Fibroblast of lung (primary cell): ENCODE measurements at regions not wholly inside any gene's neighbourhood (a gene's known extent, or its start where the extent isn't known, plus 50 kb on each side); places are given as distances from the start of the nearest gene placed in this dataset.

ENCODE experiments used
- DNase-seq, 2 donors: peaks; one replicate each; pipeline versions ENCODE4 v3.0.0 to v3.0.0-alpha.2; 2010; ENCODE audit warnings: low read depth in 2 of 2
- H2AFZ ChIP-seq: 2 replicates; pipeline ENCODE4 v1.5.1; 2012; ENCODE audit warnings: low read length, control low read depth, inconsistent platforms
- H3K27ac ChIP-seq: 2 replicates; pipeline ENCODE4 v1.5.1; 2011; ENCODE audit warnings: low read length, control low read depth; ENCODE audit not compliant: insufficient read depth
- H3K27me3 ChIP-seq: 2 replicates; pipeline ENCODE4 v1.5.1; 2011; ENCODE audit warnings: mild to moderate bottlenecking, low read length; ENCODE audit not compliant: control insufficient read depth, insufficient read depth
- H3K36me3 ChIP-seq: 2 replicates; pipeline ENCODE4 v1.5.1; 2011; ENCODE audit warnings: low read length; ENCODE audit not compliant: control insufficient read depth, insufficient read depth
- H3K4me1 ChIP-seq: 2 replicates; pipeline ENCODE4 v1.5.1; 2011; ENCODE audit warnings: low read length; ENCODE audit not compliant: control insufficient read depth, insufficient read depth; ENCODE audit errors: extremely low read depth
- H3K4me2 ChIP-seq: 2 replicates; pipeline ENCODE4 v1.5.1; 2011; ENCODE audit warnings: low read length, control low read depth; ENCODE audit not compliant: insufficient read depth; ENCODE audit errors: extremely low read depth
- H3K4me3 ChIP-seq, 4 experiments: fragments of 200-600 bp in 1 of 4; sonication (generic) in 1 of 4; replicated peaks in 1 of 4; 2 replicates each; pipeline ENCODE4 v1.5.1; 2011 to 2016; ENCODE audit warnings: low read length in 4 of 4, low read depth in 3 of 4, mild to moderate bottlenecking in 3 of 4, control low read depth in 2 of 4, inconsistent platforms in 1 of 4, mixed read lengths in 1 of 4; ENCODE audit not compliant: insufficient read depth in 1 of 4; ENCODE audit errors: control extremely low read depth in 1 of 4
- H3K79me2 ChIP-seq: 2 replicates; pipeline ENCODE4 v1.5.1; 2012; ENCODE audit warnings: mild to moderate bottlenecking, low read length, inconsistent platforms; ENCODE audit not compliant: control insufficient read depth, insufficient read depth
- H3K9ac ChIP-seq: 2 replicates; pipeline ENCODE4 v1.5.1; 2011; ENCODE audit warnings: mild to moderate bottlenecking, low read length, control low read depth; ENCODE audit not compliant: insufficient read depth
- H3K9me3 ChIP-seq: 2 replicates; pipeline ENCODE4 v1.5.1; 2012; ENCODE audit warnings: low read depth, low read length; ENCODE audit not compliant: control insufficient read depth, insufficient read depth
- H4K20me1 ChIP-seq: 2 replicates; pipeline ENCODE4 v1.5.1; 2011; ENCODE audit warnings: low read length; ENCODE audit not compliant: control insufficient read depth, insufficient read depth; ENCODE audit errors: extremely low read depth
- CTCF ChIP-seq, 2 donors: IDR thresholded peaks in 1 of 2; conservative IDR thresholded peaks in 1 of 2; 1 replicate in 1 of 2; 2 replicates in 1 of 2; pipeline ENCODE4 v1.5.1; 2011 to 2012; ENCODE audit warnings: low read length in 2 of 2, control low read depth in 1 of 2, inconsistent platforms in 1 of 2, low read depth in 1 of 2, mild to moderate bottlenecking in 1 of 2
- EZH2 ChIP-seq: IDR thresholded peaks from 2 replicates; pipeline ENCODE4 v1.5.1; 2012; ENCODE audit warnings: low read length, control low read depth, mild to moderate bottlenecking; ENCODE audit errors: missing control alignments

- Histone ChIP-seq H3K27me3 (no peaks in the 10 kb centered on the region), H4K20me1 (no peaks in the 10 kb centered on the region), H3K79me2 (no peaks in the 10 kb centered on the region), H3K27ac (no peak overlapping the region), H3K9me3 (no peaks in the 10 kb centered on the region), H3K4me2 (no peak overlapping the region), H3K36me3 (no peaks in the 10 kb centered on the region), H3K4me1 (no peaks in the 10 kb centered on the region), H3K4me3 (no peak overlapping the region), H2AFZ (no peak overlapping the region), H3K9ac (no peak overlapping the region)
- no peak for DNase-seq
- no peak for TF ChIP-seq EZH2
- no peak for TF ChIP-seq CTCF (conservative IDR thresholded peaks at IDR 0.05 in 1 of 2, IDR thresholded peaks at IDR 0.05 in 1 of 2; ENCODE audit: low read depth in 1 of 2, low read length in 2 of 2)
Observed at GRCh38 chr2:193861557-193861956, 1666.8 kb upstream of the TMEFF2 start.

- Histone ChIP-seq H3K79me2 (no peaks in the 10 kb centered on the region), H3K4me3 (no peak overlapping the region), H3K9ac (no peak overlapping the region), H3K9me3 (no peaks in the 10 kb centered on the region), H3K4me1 (no peaks in the 10 kb centered on the region), H2AFZ (no peak overlapping the region), H3K27me3 (no peaks in the 10 kb centered on the region), H3K36me3 (no peaks in the 10 kb centered on the region), H4K20me1 (no peaks in the 10 kb centered on the region), H3K4me2 (no peak overlapping the region), H3K27ac (no peak overlapping the region)
- no peak for DNase-seq
- TF ChIP-seq CTCF (conservative IDR thresholded peaks at IDR 0.05 in 1 of 2, IDR thresholded peaks at IDR 0.05 in 1 of 2; ENCODE audit: low read depth in 1 of 2, low read length in 2 of 2) (no peak), EZH2 (no peak)
Observed at GRCh38 chr2:193847991-193848390, 1653.3 kb upstream of the TMEFF2 start.

GRCh38 chr2:193847130-193847529 lies 1652.4 kb upstream of the TMEFF2 start:
- TF ChIP-seq EZH2 (no peak), CTCF (conservative IDR thresholded peaks at IDR 0.05 in 1 of 2, IDR thresholded peaks at IDR 0.05 in 1 of 2; ENCODE audit: low read depth in 1 of 2, low read length in 2 of 2) (no peak)
- H3K27me3 ChIP-seq, result no peaks in the 10 kb centered on the region
- DNase-seq, result peak; percentile 18 to 79
- no peak overlapping the region for H3K4me2 ChIP-seq
- no peaks in the 10 kb centered on the region for H3K36me3 ChIP-seq
- H3K9me3 ChIP-seq, result no peaks in the 10 kb centered on the region
- no peaks in the 10 kb centered on the region for H3K4me1 ChIP-seq
- H3K9ac ChIP-seq, result no peak overlapping the region
- no peaks in the 10 kb centered on the region for H4K20me1 ChIP-seq
- H3K27ac ChIP-seq, result no peak overlapping the region
- no peak overlapping the region for H2AFZ ChIP-seq
- no peak overlapping the region for H3K4me3 ChIP-seq
- no peaks in the 10 kb centered on the region for H3K79me2 ChIP-seq
